Stomach (tissue), 4 donors: ENCODE measurements at regions not wholly inside any gene's neighbourhood (a gene's known extent, or its start where the extent isn't known, plus 50 kb on each side); places are given as distances from the start of the nearest gene placed in this dataset.

Source experiments
- EP300 ChIP-seq: sonication (generic); formaldehyde crosslinking; IDR thresholded peaks from one replicate; pipeline ENCODE4 v1.6.1; 2017; ENCODE audit warnings: antibody characterized with exemption
- POLR2A ChIP-seq, 4 donors: fragments of 450-650 bp; IDR thresholded peaks; one replicate each; pipeline ENCODE4 v1.6.1; 2016; ENCODE audit warnings: antibody characterized with exemption in 4 of 4, control low read depth in 2 of 4, mild to moderate bottlenecking in 1 of 4, moderate library complexity in 1 of 4
- TF ChIP-seq, protein P1 (sequence below), 7 experiments: fragments of 450-650 bp in 4 of 7; fragments of 200-600 bp in 3 of 7; sonication (generic) in 3 of 7; IDR thresholded peaks; one replicate each; pipeline ENCODE4 v1.5.1; 2016 to 2019; ENCODE audit warnings: antibody characterized with exemption in 7 of 7, control low read depth in 2 of 7, mild to moderate bottlenecking in 1 of 7

DNA sequence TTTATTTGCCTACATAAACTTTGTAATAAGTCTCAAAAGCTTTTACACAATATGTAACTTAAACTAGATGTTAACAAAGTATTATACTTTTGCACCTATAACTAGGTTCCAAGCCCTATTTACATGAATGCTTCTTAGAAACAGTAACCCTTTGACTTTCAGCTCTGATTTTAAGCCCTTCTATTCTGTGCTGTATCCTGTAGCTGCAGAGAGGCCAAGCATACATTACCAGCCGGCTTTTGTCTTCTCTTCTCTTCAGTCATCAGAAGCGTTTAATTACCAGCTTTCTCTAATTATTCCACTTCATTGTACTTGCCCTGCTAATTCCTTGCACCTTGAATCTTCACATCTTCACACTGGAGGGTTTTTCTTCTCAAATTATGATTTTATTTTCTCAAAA lies 403.1 kb downstream of the PDGFC start:
- TF ChIP-seq, protein P1, sequence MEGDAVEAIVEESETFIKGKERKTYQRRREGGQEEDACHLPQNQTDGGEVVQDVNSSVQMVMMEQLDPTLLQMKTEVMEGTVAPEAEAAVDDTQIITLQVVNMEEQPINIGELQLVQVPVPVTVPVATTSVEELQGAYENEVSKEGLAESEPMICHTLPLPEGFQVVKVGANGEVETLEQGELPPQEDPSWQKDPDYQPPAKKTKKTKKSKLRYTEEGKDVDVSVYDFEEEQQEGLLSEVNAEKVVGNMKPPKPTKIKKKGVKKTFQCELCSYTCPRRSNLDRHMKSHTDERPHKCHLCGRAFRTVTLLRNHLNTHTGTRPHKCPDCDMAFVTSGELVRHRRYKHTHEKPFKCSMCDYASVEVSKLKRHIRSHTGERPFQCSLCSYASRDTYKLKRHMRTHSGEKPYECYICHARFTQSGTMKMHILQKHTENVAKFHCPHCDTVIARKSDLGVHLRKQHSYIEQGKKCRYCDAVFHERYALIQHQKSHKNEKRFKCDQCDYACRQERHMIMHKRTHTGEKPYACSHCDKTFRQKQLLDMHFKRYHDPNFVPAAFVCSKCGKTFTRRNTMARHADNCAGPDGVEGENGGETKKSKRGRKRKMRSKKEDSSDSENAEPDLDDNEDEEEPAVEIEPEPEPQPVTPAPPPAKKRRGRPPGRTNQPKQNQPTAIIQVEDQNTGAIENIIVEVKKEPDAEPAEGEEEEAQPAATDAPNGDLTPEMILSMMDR (IDR thresholded peaks at IDR 0.05), result no peak
- no peak for TF ChIP-seq POLR2A (IDR thresholded peaks at IDR 0.05)
- no peak for TF ChIP-seq EP300
